Neural progenitor cell (in vitro differentiated cells): ENCODE measurements at regions not wholly inside any gene's neighbourhood (a gene's known extent, or its start where the extent isn't known, plus 50 kb on each side); places are given as distances from the start of the nearest gene placed in this dataset.

Experiments used
- CTCF ChIP-seq: fragments of 200-600 bp; sonication (generic); IDR thresholded peaks from 2 replicates; pipeline ENCODE4 v1.5.1; 2017; ENCODE audit warnings: antibody characterized with exemption, mild to moderate bottlenecking
- EZH2 ChIP-seq: fragments of 200-600 bp; sonication (generic); IDR thresholded peaks from 2 replicates; pipeline ENCODE4 v1.6.1; 2017; ENCODE audit warnings: antibody characterized with exemption, mild to moderate bottlenecking, moderate library complexity
- EZH2phosphoT487 ChIP-seq: fragments of 200-600 bp; sonication (generic); IDR thresholded peaks from 2 replicates; pipeline ENCODE4 v1.6.1; 2017; ENCODE audit warnings: antibody characterized with exemption

GRCh38 chr15:66649235-66649984, 52.6 kb upstream of the SMAD6 start:
- TF ChIP-seq CTCF, result no peak
- no peak for TF ChIP-seq EZH2phosphoT487
- no peak for TF ChIP-seq EZH2
